ENCODE measurements at regions not wholly inside any gene's neighbourhood (a gene's known extent, or its start where the extent isn't known, plus 50 kb on each side); places are given as distances from the start of the nearest gene placed in this dataset.

DNA sequence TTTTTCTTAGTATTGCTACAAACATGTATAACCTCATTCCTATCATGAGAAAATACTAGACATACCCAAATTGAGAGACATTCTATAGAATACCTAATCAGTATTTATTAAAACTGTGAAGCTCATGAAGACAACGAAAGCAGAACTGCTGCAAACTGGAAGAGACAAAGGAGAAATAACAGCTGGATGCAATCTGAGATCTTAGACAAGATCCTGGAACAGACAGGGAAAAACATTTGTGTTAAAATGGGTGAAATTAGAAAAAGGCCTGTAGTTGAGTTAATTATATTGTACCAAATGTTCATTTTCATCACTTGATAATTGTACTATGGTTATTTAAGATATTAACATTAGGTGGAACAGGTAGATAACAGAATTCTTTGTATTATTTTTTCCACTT lies 392.0 kb downstream of the PLPP3 start:
- no peak for DNase-seq
- intact Hi-C loops (cut with micrococcal nuclease) = no loop called here
- peak; percentile 34 for ATAC-seq

DNA sequence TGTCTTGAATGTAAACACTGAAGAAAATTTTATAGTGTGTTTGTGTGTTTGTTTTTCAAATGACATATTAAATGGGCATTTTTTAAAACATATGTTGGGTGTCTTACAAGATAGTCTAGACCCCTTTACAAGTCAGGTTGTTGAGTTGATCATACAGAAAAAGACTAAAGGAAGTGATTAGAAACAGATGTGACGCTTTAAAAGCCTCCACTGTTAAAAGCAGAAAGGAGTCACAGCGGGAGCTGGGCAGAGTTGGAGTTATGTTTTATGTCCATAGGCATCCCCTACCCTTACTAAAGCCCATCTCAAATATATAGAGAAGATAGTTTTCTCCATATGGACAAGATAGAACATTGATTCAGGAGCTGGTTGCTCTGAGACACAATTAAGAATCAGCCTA lies 393.9 kb downstream of the PLPP3 start:
- no peak for ATAC-seq
- intact Hi-C loops (cut with micrococcal nuclease) = no loop called here

DNA sequence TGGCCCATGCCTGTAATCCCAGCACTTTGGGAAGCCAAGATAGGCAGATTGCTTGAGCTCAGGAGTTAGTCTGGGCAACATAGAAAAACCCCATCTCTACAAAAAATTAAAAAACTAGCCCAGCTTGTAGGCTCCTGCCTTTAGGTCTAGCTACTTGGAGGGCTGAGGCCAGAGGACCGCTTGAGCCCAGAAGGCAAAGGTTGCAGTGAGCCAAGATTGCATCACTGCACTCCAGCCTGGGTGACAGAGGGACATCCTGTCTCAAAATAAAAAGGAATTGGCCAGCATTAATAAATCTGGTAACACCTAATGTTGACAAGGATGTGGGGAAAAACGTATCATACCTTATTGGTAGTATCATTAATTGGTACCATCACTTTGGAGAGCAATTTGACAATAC lies 396.2 kb downstream of the PLPP3 start:
- no peak for ATAC-seq
- intact Hi-C loops (cut with micrococcal nuclease) = no loop called here
- DNase-seq = no peak

More for the DNA sequence above, 393.9 kb downstream of the PLPP3 start:
- DNase-seq = no peak

DNA sequence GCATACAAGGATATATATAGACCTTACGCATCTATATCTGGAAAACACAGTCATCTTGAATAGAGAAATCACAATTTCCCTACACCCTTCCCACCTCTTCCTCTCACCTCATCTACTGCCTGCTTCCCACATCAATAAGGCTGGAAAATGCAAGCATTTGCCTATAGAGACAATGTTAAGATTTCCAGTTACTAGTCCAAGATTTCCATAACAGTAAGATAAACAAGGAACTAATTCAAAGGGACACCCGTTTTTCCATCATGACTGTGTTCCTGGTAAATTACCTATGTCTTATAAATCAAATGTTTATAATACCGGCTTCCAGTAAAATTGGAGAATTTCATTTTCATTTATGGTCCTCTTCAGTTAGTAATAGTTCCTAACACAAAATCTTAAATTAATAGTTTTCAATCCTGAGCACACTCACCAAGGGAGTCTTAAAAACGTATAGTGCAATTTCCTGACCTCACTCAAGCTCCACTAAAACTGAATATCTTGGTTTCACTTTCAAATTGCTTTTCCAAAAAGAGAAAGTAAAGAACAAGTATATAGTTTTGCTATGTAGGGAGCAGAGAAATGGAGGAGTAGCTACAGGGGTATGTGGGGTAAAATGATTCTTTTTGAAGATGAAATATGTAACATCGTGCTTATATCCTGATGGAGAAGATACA lies 398.7 kb downstream of the PLPP3 start:
- DNase-seq = no peak
- intact Hi-C loops (cut with micrococcal nuclease) = no loop called here
- no peak for ATAC-seq

DNA sequence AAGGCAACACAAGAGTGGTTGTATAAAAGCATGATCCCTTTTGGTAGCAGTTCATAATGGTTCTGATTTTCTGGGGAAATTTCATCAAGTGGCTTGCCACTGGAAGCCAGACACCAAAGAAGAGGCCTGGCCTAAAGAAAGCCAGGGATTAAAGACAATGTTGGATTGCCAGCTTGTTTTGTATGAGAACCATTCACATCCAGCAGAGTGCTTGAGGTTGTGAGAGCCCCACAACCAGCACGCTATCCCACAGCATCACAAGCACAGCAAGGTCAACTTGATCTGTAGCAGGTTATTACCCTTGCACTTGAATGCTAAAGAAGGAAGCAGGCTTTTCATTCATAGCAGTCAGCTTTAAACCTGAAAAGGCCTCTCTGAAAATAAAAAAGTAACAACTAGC lies 399.8 kb downstream of the PLPP3 start:
- no peak for DNase-seq
- intact Hi-C loops (cut with micrococcal nuclease) = no loop called here
- no peak for ATAC-seq

DNA sequence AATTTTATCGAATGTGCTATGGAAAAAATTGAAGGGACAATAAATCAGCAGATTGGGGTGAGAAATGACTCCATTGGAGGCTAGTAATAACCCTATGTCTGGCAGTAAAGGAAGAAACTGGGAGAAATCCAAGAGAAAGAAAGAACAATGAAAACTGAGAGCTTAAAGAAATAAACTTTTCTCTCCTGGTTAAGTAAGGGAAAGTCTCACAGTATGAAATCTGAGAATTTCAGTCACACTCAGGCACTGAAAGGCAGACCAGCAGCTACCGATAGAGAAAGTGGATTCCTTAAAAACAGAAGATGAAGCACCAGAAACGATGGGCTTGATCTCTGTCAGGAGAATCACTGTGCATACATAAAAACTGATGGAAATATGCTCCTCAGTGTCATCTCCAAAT lies 404.2 kb downstream of the PLPP3 start:
- intact Hi-C loops (cut with micrococcal nuclease) = no loop called here
- ATAC-seq (no peak), DNase-seq (no peak)

DNA sequence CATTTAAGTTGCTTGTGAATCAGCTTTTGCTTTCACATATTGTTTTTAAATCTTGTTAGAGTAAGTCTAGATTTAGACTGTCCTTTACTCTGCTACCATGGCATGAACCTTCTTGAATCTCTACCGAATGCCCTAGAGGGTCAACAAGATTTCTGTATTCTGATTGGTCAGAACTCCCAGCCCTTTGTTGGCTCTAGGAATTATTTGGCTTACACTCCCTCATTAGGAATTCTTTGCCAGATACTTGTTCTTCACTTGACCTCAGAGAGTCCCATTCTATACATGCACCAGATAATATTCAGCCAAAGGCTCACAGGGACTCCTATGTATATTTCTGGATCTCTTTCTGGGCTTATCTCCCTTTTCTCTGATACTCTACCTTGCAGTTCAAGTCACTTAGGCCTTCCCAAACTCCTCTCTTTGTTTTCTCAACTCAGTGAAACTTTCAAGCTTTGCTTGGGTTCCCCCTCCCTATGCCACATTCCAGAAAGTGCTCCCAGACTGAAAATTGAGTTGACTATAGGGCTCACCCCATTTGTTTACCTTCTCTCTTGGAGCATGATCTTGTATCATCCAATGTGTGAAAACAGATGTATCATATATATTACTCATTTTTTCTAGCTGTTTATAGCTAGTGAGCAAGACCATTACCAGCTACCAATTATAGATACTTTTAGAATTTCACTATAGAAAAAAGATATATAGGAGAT lies 405.0 kb downstream of the PLPP3 start:
- intact Hi-C loops (cut with micrococcal nuclease) = no loop called here
- DNase-seq = no peak
- no peak for ATAC-seq

DNA sequence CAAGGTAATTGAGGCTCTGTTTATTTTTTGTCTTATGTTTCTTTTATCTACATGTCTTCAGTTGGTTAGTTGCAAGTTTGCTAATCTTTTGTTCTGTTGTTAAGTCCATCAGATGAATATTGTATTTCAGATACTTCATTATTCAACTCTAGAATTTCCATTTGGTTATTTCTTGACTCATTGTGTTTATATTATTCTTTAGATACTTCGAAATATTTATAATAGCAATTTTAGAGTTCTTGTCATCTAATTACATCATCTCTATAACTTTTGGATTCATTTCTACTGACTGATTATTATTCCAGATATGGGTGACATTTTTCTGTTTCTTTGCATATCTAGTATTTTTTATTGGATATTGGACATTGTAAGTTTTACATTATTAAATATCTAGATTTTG lies 405.6 kb downstream of the PLPP3 start:
- DNase-seq = no peak
- ATAC-seq = no peak
- intact Hi-C loops (cut with micrococcal nuclease) = no loop called here

DNA sequence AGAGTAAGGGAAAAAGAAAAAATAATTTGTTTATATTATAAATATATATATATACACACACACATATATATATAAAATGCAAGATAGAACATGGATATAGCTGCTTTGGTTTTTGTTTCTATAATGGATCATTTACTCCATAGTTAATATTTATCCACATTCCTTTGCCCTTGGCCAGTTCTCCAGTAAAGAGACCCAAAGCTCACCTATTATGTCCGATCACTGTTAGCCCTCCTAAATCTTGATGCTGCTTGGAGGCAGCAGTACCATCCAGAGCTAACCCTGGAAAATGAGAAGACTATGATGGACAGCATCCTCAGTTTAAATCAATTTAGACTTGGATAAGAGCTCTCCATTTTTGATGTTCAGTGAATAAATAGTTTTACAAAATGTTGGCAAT lies 407.7 kb downstream of the PLPP3 start:
- intact Hi-C loops (cut with micrococcal nuclease) = no loop called here
- DNase-seq (no peak), ATAC-seq (no peak)

DNA sequence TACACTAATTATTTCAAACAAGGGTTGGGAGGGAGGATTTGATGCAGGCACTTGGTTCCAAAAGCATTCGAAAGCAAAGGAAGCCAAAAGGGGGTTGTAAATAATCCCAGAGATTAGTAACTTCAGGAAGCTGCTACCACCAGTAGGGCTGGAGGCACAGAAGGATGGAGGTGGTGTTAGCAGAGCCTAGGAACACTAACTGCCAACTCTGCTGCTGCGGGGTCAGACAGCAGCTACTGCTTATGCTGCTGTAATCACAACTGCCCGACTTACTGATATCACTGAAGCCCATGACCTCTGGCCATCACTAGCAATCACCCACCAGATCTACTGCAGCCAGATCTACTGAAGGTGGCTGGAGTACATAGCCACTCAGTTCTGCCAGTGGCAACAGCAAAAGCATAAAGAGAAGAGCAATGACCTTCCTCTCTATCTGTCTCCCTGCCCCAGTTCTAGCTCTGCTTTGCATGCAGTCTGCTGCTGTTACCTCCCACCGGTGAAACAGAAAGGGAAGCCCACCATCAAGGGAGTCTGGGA lies 408.5 kb downstream of the PLPP3 start:
- intact Hi-C loops (cut with micrococcal nuclease) = no loop called here
- ATAC-seq = peak; percentile 22

DNA sequence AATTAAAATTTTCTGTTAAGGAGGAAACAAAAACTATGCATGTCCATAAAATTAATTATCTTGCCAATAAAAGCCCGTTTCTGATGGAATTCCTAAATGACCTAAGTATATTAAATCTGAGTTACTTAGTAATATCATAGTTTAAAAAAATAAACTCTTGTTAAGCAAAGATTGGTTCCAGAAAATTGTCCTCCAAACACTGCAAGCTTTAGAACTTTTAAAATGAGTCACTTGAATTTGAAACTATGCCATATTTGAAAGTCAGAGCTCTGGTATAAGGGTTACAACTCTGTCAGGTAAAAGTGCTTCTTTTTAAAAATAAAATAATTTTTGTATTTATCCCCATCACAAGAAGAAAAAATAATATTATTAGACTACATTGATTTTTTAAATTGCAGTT lies 409.5 kb downstream of the PLPP3 start:
- intact Hi-C loops (cut with micrococcal nuclease) = no loop called here
- DNase-seq (no peak), ATAC-seq (no peak)

More for the DNA sequence above, 408.5 kb downstream of the PLPP3 start:
- DNase-seq = no peak

DNA sequence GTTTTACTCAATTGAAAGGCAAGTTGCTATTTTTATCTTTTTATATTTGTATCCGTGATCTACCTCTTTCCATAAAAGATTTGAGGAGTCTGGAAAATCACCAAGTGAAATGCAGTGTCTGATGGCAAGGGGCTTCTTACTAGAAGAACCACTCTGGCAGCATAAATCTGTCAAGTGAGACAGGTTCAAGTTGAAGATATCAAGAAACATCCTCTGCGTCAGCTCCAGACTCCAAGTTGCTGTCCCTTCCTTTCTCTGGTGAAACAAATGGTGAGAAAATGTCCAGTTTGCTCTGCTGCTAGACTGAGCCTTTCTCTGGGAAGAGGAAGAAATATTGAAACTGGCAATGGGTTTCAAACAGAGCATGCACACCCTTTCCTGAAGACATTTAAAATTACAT lies 411.2 kb downstream of the PLPP3 start:
- intact Hi-C loops (cut with micrococcal nuclease) = no loop called here
- ATAC-seq (no peak), DNase-seq (no peak)

DNA sequence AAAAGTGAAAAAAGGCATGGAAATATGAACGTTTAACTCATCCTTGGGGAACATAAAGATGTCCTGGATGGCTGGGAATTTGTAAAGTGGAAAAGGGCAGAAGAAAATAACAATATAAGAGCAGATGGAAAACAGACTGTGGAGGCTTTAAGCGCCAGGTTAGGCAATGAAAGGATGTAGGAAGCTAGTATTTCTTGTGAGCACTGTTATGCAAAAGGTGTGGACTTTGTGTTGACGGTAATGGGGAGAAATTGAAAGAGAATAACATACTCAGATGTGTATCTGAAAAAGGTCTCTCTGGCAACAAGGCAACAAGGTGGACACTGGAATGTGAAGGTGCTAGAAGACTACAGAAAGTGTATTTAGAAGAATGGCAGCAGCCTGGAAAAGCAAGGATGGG lies 411.8 kb downstream of the PLPP3 start:
- intact Hi-C loops (cut with micrococcal nuclease) = no loop called here
- DNase-seq (no peak), ATAC-seq (no peak)

DNA sequence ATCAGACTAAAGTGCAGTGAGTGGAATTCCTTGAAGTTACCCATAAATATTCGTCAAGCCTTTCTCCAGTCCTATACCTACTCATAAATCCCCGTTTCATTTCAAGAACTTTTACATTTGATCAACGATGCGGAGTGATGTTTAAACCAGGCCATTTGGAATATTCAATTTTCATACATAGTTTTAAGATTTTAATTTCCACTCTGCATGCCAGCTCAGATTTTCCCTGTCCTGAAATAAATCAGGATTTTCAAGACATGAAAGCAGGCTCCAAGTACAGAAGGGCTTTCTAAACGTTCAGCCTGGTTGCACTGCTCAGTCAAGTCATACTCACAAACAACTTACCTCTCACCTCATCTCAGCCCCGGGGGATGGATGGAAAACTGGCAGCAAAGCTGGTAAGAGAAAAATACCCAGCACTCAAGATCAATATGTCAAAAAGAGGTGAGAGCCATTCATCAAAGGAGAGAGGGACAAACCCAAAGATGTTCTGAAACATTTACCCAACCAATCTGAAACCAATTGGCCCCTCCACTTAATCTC lies 418.5 kb downstream of the PLPP3 start:
- intact Hi-C loops (cut with micrococcal nuclease) = no loop called here
- DNase-seq (no peak), ATAC-seq (no peak)

DNA sequence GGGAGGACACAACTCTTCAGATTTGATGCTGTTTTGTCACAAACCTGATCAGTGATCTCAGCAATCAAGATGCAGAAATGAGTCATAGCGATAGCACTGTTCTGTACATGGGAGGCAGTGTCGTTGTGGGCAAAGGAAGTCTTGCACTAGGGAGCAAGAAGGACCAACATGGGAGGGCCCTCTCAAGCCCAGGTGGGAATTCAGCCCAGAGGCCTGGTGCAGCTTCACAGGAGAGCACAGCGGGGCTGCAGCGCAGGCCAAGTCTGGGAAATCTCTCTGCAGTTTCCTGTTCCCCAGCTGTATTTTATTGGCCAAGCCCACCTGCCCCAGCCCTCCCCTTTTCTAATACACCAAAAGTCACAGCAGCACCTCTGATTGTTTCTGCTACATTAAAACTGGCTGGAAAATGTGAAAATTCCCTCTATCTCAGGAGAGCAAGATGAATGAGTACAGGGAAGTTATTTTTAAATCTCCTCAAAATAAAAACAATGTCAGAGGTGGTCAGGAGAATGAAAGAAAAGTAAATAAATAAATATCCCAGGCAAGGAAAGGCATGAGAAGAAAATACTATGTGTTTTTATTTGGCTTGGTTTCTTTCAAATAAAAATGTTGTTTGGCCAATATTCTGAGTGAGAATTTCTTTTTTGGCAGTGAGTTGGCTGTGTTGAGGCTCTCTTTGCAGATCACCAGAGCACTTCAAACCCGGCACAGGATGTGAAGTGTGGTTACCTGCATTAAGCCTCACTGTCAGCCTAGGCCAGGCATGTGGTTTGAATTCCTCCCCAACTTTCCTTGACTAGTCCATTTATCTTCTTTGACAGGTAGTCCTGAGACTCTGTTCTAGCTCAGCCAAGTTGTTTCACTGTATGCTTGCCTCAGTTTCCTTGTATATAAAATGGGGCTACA lies 422.1 kb downstream of the PLPP3 start:
- ATAC-seq (no peak), DNase-seq (no peak)
- intact Hi-C loops (cut with micrococcal nuclease) = no loop called here

DNA sequence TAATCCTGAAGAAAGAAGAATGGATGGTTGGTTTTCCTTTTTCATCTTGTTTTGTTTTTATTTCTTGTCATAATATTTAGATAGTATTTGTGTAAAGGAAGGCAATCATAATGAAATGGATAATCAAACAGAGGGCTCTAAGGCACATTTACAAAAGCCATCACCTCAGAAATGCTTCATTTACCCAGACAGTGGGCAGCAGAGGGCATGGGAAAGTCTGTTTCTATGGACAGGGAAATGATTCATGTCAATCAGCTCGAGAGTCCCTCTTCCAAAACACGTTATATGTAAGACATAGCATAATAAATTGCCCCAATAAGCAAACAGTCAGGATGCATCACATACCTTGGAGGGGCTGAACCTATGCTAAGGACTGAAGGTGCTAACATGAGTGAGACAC lies 426.1 kb downstream of the PLPP3 start:
- ATAC-seq (no peak), DNase-seq (no peak)
- intact Hi-C loops (cut with micrococcal nuclease) = no loop called here

DNA sequence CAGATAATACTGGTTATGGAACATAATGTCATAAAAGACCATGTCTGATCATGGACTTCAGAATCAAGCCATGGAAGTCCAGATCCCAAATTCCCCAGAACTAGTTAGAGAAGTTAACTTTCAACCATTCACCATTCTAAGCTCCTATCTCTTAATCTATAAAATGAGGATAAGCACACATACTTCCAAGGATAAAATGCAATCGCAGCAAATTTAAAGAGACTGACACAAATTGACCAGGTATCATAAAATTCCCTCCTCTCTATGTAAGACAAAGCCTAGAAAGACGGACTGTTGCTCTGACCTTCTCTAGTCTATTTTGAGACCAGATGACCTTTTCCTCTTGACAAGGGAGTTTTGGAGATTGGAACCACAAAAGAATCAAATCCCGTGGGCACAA lies 426.7 kb downstream of the PLPP3 start:
- intact Hi-C loops (cut with micrococcal nuclease) = no loop called here
- no peak for ATAC-seq
- DNase-seq = no peak

DNA sequence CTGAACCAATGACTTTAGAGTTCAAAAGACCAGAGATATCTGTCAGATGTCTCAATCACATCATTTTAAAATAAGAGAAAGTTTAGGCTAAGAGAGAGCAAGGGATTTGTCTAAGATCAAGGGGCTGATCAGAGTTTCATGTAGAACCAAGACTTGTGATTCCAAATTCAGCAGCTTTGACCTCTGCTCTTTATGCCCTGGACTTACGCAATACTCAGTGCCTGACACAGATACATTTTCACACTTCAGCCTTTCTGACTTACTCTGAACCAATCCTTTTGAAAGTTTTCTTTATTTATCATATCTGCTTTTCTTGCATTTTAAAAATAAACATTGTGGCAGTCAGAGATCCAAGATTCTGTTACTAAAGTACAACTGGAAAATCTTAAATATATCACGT lies 428.0 kb downstream of the PLPP3 start:
- ATAC-seq = no peak
- DNase-seq = no peak
- intact Hi-C loops (cut with micrococcal nuclease) = no loop called here

DNA sequence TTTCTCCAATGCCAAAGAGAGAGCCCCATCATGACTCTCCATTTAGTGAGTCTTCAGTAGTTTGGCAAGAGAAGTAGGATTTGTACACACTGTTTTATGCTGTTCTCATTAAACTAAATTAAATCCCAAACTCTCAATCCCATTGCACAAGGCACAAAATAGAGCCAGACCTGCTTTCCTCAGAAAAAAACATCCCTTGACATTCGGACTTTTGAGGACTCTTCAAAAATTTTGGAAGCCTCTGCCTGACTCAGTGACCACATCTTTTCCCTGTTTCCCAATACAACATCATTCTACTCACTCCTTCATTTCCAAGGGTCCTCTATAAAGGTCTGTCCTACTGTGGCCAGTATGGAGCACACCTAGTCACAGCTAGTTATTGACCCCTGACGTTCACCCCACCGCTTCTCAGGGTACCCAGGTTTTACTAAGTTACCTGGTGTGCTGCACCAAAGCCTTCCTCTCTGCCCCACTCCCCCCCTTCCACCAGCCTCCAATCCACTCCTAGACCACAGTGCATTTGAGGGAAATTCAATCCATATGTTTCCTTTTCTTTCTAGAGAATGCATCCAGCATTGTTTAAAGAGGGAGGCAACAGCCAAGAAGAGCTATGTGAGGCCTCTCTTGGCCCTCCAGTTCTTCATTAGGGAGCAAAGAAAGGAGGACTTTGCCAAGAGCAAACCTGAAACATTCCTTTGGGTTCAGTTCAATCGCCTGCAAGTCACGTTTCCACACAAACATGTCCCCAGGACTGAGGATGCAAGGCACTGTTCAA lies 428.7 kb downstream of the PLPP3 start:
- intact Hi-C loops (cut with micrococcal nuclease) = no loop called here
- DNase-seq (no peak), ATAC-seq (peak; percentile 65)

Data from left ventricle myocardium superior (tissue), 1 donor.